Mesendoderm (in vitro differentiated cells): ENCODE measurements at regions not wholly inside any gene's neighbourhood (a gene's known extent, or its start where the extent isn't known, plus 50 kb on each side); places are given as distances from the start of the nearest gene placed in this dataset.

ENCODE experiments used
- DNase-seq: peaks from one replicate; pipeline ENCODE4 v3.0.0; 2013
- H2AK5ac ChIP-seq: 2 replicates; pipeline ENCODE4 v1.6.1; 2013; ENCODE audit warnings: low read length, inconsistent platforms
- H2BK120ac ChIP-seq: 2 replicates; pipeline ENCODE4 v1.6.1; 2013; ENCODE audit warnings: low read depth, mild to moderate bottlenecking, low read length, moderate library complexity, mixed read lengths
- H2BK15ac ChIP-seq: replicated peaks from 2 replicates; pipeline ENCODE4 v1.6.1; 2013; ENCODE audit warnings: low read depth, mild to moderate bottlenecking, moderate library complexity
- H2BK5ac ChIP-seq: 2 replicates; pipeline ENCODE4 v1.6.1; 2013; ENCODE audit warnings: low read length, inconsistent platforms
- H3K18ac ChIP-seq: 2 replicates; pipeline ENCODE4 v1.6.1; 2013; ENCODE audit warnings: mild to moderate bottlenecking, low read length, mixed read lengths
- H3K23ac ChIP-seq: one replicate; pipeline ENCODE4 v1.6.1; 2013; ENCODE audit warnings: low read length
- H3K27ac ChIP-seq: 2 replicates; pipeline ENCODE4 v1.5.1; 2013; ENCODE audit warnings: low read depth, mild to moderate bottlenecking, inconsistent platforms, low read length, moderate library complexity
- H3K27me3 ChIP-seq: 2 replicates; pipeline ENCODE4 v1.6.1; 2013; ENCODE audit warnings: low read length, control low read depth, mild to moderate bottlenecking, inconsistent platforms; ENCODE audit not compliant: insufficient read depth, poor library complexity
- H3K36me3 ChIP-seq: 2 replicates; pipeline ENCODE4 v1.6.1; 2013; ENCODE audit warnings: low read length, inconsistent platforms; ENCODE audit not compliant: control insufficient read depth, insufficient read depth
- H3K4ac ChIP-seq: one replicate; pipeline ENCODE4 v1.6.1; 2013; ENCODE audit warnings: low read depth, mild to moderate bottlenecking, low read length, moderate library complexity
- H3K4me1 ChIP-seq: 2 replicates; pipeline ENCODE4 v1.6.1; 2013; ENCODE audit warnings: low read depth, low read length, inconsistent platforms; ENCODE audit not compliant: control insufficient read depth
- H3K4me2 ChIP-seq: 2 replicates; pipeline ENCODE4 v1.6.1; 2013; ENCODE audit warnings: low read length
- H3K4me3 ChIP-seq: 2 replicates; pipeline ENCODE4 v1.5.1; 2013; ENCODE audit warnings: mild to moderate bottlenecking, low read length
- H3K56ac ChIP-seq: one replicate; pipeline ENCODE4 v1.6.1; 2013; ENCODE audit warnings: low read length
- H3K79me1 ChIP-seq: 2 replicates; pipeline ENCODE4 v1.6.1; 2013; ENCODE audit warnings: low read length, inconsistent platforms
- H3K79me2 ChIP-seq: 2 replicates; pipeline ENCODE4 v1.6.1; 2013; ENCODE audit warnings: mild to moderate bottlenecking, low read length; ENCODE audit not compliant: control insufficient read depth, insufficient read depth
- H3K9ac ChIP-seq: 2 replicates; pipeline ENCODE4 v1.6.1; 2013; ENCODE audit warnings: low read length, inconsistent platforms
- H4K5ac ChIP-seq: one replicate; pipeline ENCODE4 v1.6.1; 2013; ENCODE audit warnings: low read length
- H4K8ac ChIP-seq: one replicate; pipeline ENCODE4 v1.6.1; 2013; ENCODE audit warnings: low read depth, mild to moderate bottlenecking, control low read depth, low read length, moderate library complexity
- WGBS: extraction: QIAGEN DNeasy Blood & Tissue Kit; methylation state at CpG from one replicate; pipeline ENCODE4 v1.1.7; 2013; ENCODE audit warnings: low lambda C conversion rate, missing lambda C conversion rate; ENCODE audit not compliant: insufficient coverage; ENCODE audit errors: extremely low coverage; 5-methylcytosine and 5-hydroxymethylcytosine counted together

GRCh38 chr2:150919901-150920300, 341.8 kb downstream of the RBM43 start:
- H3K9ac ChIP-seq = no peak overlapping the region
- no peak overlapping the region for H2AK5ac ChIP-seq
- no peak overlapping the region for H3K27ac ChIP-seq
- H3K4me2 ChIP-seq = no peak overlapping the region
- no peak overlapping the region for H3K4me3 ChIP-seq
- H3K23ac ChIP-seq = no peak overlapping the region
- no peaks in the 10 kb centered on the region for H3K79me2 ChIP-seq
- H3K56ac ChIP-seq = no peak overlapping the region
- H3K4me1 ChIP-seq = no peaks in the 10 kb centered on the region
- H3K27me3 ChIP-seq = no peaks in the 10 kb centered on the region
- H2BK120ac ChIP-seq = no peak overlapping the region
- no peaks in the 10 kb centered on the region for H3K79me1 ChIP-seq
- no peak overlapping the region for H2BK5ac ChIP-seq
- no peak overlapping the region for H4K5ac ChIP-seq
- no peak overlapping the region for H4K8ac ChIP-seq
- no peak overlapping the region for H3K18ac ChIP-seq
- no peak overlapping the region for H3K4ac ChIP-seq
- H3K36me3 ChIP-seq = no peaks in the 10 kb centered on the region
- no peak for DNase-seq
- WGBS = no CpG with 5 or more reads among the region's 5 CpGs
- H2BK15ac ChIP-seq = no peak overlapping the region

GRCh38 chr2:150917961-150918713, 343.5 kb downstream of the RBM43 start:
- no peak overlapping the region for H2AK5ac ChIP-seq
- no peak overlapping the region for H3K4me2 ChIP-seq
- no peak overlapping the region for H2BK15ac ChIP-seq
- H3K36me3 ChIP-seq = no peaks in the 10 kb centered on the region
- H2BK5ac ChIP-seq = no peak overlapping the region
- H3K27ac ChIP-seq = no peak overlapping the region
- H3K4me3 ChIP-seq = no peak overlapping the region
- H3K79me1 ChIP-seq = no peaks in the 10 kb centered on the region
- H3K18ac ChIP-seq = no peak overlapping the region
- H3K4ac ChIP-seq = no peak overlapping the region
- no peak overlapping the region for H3K23ac ChIP-seq
- no peak for DNase-seq
- H3K27me3 ChIP-seq = no peaks in the 10 kb centered on the region
- H3K9ac ChIP-seq = no peak overlapping the region
- no peak overlapping the region for H3K56ac ChIP-seq
- no peak overlapping the region for H2BK120ac ChIP-seq
- H3K4me1 ChIP-seq = no peaks in the 10 kb centered on the region
- 100% methylated on average over 3 of the region's 7 CpGs for WGBS
- no peak overlapping the region for H4K5ac ChIP-seq
- H3K79me2 ChIP-seq = no peaks in the 10 kb centered on the region
- H4K8ac ChIP-seq = no peak overlapping the region

GRCh38 chr2:150916467-150917396, 344.9 kb downstream of the RBM43 start:
- Histone ChIP-seq H3K79me1 (no peaks in the 10 kb centered on the region), H4K8ac (no peak overlapping the region), H2BK120ac (no peak overlapping the region), H3K4ac (no peak overlapping the region), H4K5ac (no peak overlapping the region), H3K27ac (no peak overlapping the region), H3K18ac (no peak overlapping the region), H3K56ac (no peak overlapping the region), H3K4me1 (no peaks in the 10 kb centered on the region), H3K23ac (no peak overlapping the region), H3K36me3 (no peaks in the 10 kb centered on the region), H3K4me3 (no peak overlapping the region), H3K27me3 (no peaks in the 10 kb centered on the region), H3K79me2 (no peaks in the 10 kb centered on the region), H2BK5ac (no peak overlapping the region), H2BK15ac (no peak overlapping the region), H3K4me2 (no peak overlapping the region), H3K9ac (no peak overlapping the region), H2AK5ac (no peak overlapping the region)
- peak; percentile 10 for DNase-seq
- WGBS = no CpG with 5 or more reads among the region's 8 CpGs

- H4K5ac ChIP-seq = no peak overlapping the region
- no peak overlapping the region for H2AK5ac ChIP-seq
- H3K79me1 ChIP-seq = no peaks in the 10 kb centered on the region
- no peak overlapping the region for H2BK5ac ChIP-seq
- H3K4me3 ChIP-seq = no peak overlapping the region
- H3K27ac ChIP-seq = no peak overlapping the region
- no peaks in the 10 kb centered on the region for H3K27me3 ChIP-seq
- H3K9ac ChIP-seq = no peak overlapping the region
- peak; percentile 58 for DNase-seq
- no peak overlapping the region for H2BK15ac ChIP-seq
- no peak overlapping the region for H3K4ac ChIP-seq
- H4K8ac ChIP-seq = no peak overlapping the region
- no peaks in the 10 kb centered on the region for H3K36me3 ChIP-seq
- no peaks in the 10 kb centered on the region for H3K4me1 ChIP-seq
- H3K4me2 ChIP-seq = no peak overlapping the region
- no peaks in the 10 kb centered on the region for H3K79me2 ChIP-seq
- WGBS = no CpG with 5 or more reads among the region's 9 CpGs
- no peak overlapping the region for H3K56ac ChIP-seq
- no peak overlapping the region for H3K18ac ChIP-seq
- H2BK120ac ChIP-seq = no peak overlapping the region
- H3K23ac ChIP-seq = no peak overlapping the region
These were observed 349.8 kb downstream of the RBM43 start for GRCh38 chr2:150911766-150912280.

GRCh38 chr2:150909613-150910012, 352.1 kb downstream of the RBM43 start:
- Histone ChIP-seq H3K36me3 (no peaks in the 10 kb centered on the region), H3K79me2 (no peaks in the 10 kb centered on the region), H2BK120ac (no peak overlapping the region), H3K79me1 (no peaks in the 10 kb centered on the region), H3K56ac (no peak overlapping the region), H2BK5ac (no peak overlapping the region), H3K18ac (no peak overlapping the region), H3K4me3 (no peak overlapping the region), H3K4me1 (no peaks in the 10 kb centered on the region), H4K8ac (no peak overlapping the region), H4K5ac (no peak overlapping the region), H3K9ac (no peak overlapping the region), H3K23ac (no peak overlapping the region), H3K4ac (no peak overlapping the region), H2AK5ac (no peak overlapping the region), H3K27ac (no peak overlapping the region), H3K27me3 (no peaks in the 10 kb centered on the region), H2BK15ac (no peak overlapping the region), H3K4me2 (no peak overlapping the region)
- no CpG with 5 or more reads among the region's 1 CpG for WGBS
- peak; percentile 40 for DNase-seq
